ENCODE measurements at regions not wholly inside any gene's neighbourhood (a gene's known extent, or its start where the extent isn't known, plus 50 kb on each side); places are given as distances from the start of the nearest gene placed in this dataset.
A peak's percentile ranks its signal among the peaks of the same experiment; 100 is the strongest.

- DNase-seq, result no peak
These were observed 396.7 kb upstream of the HS6ST1 start for GRCh38 chr2:128715360-128715759.

- DNase-seq, result no peak
These were observed 397.6 kb upstream of the HS6ST1 start for GRCh38 chr2:128716299-128716721.

GRCh38 chr2:128717758-128718710 lies 399.4 kb upstream of the HS6ST1 start:
- DNase-seq, result no peak

GRCh38 chr2:128720080-128721022 lies 401.7 kb upstream of the HS6ST1 start:
- DNase-seq, result no peak

GRCh38 chr2:128721096-128721495 lies 402.4 kb upstream of the HS6ST1 start:
- no peak for DNase-seq

GRCh38 chr2:128722489-128722888 lies 403.8 kb upstream of the HS6ST1 start:
- no peak for DNase-seq

- no peak for DNase-seq
These were observed 405.9 kb upstream of the HS6ST1 start for GRCh38 chr2:128724547-128724946.

GRCh38 chr2:128724972-128725371 lies 406.3 kb upstream of the HS6ST1 start:
- no peak for DNase-seq

GRCh38 chr2:128726236-128726635 lies 407.6 kb upstream of the HS6ST1 start:
- DNase-seq, result no peak

- DNase-seq, result no peak
These were observed 408.2 kb upstream of the HS6ST1 start for GRCh38 chr2:128726911-128727310.

- no peak for DNase-seq
These were observed 408.7 kb upstream of the HS6ST1 start for GRCh38 chr2:128727404-128727803.

GRCh38 chr2:128727914-128728313 lies 409.2 kb upstream of the HS6ST1 start:
- DNase-seq, result no peak

- DNase-seq, result no peak
These were observed 410.4 kb upstream of the HS6ST1 start for GRCh38 chr2:128729051-128729450.

- no peak for DNase-seq
These were observed 413.5 kb upstream of the HS6ST1 start for GRCh38 chr2:128731994-128732650.

GRCh38 chr2:128732976-128733431 lies 414.3 kb upstream of the HS6ST1 start:
- no peak for DNase-seq

GRCh38 chr2:128733450-128733849 lies 414.8 kb upstream of the HS6ST1 start:
- no peak for DNase-seq

GRCh38 chr2:128734521-128735295 lies 416.0 kb upstream of the HS6ST1 start:
- no peak for DNase-seq

- DNase-seq, result no peak
These were observed 416.8 kb upstream of the HS6ST1 start for GRCh38 chr2:128735296-128735960.

GRCh38 chr2:128736046-128736688 lies 417.5 kb upstream of the HS6ST1 start:
- DNase-seq, result no peak

GRCh38 chr2:128736689-128737545 lies 418.2 kb upstream of the HS6ST1 start:
- peak; percentile 29 for DNase-seq

All from GOT3 (cell line).